Gastroesophageal sphincter (tissue), 4 donors: ENCODE measurements at regions not wholly inside any gene's neighbourhood (a gene's known extent, or its start where the extent isn't known, plus 50 kb on each side); places are given as distances from the start of the nearest gene placed in this dataset.

ENCODE experiments used
- ATAC-seq: fragments of 150-250 bp; one replicate; pipeline ENCODE4 v1.9.1; 2016; ENCODE audit warnings: mild to moderate bottlenecking, moderate library complexity
- H3K27ac ChIP-seq, 4 donors: fragments of 200-600 bp; sonication (generic) in 3 of 4; 1 replicate in 3 of 4; 2 replicates in 1 of 4; pipeline ENCODE4 v1.5.1; 2016 to 2019
- H3K27me3 ChIP-seq: fragments of 200-600 bp; sonication (generic); one replicate; pipeline ENCODE4 v1.5.1; 2019
- H3K36me3 ChIP-seq, 2 donors: fragments of 200-600 bp; sonication (generic); one replicate each; pipeline ENCODE4 v1.5.1; 2019; ENCODE audit warnings: control low read depth in 1 of 2
- H3K4me1 ChIP-seq, 3 donors: fragments of 200-600 bp; sonication (generic); 1 replicate in 2 of 3; 2 replicates in 1 of 3; pipeline ENCODE4 v1.5.1; 2016 to 2019; ENCODE audit warnings: control low read depth in 2 of 3
- H3K4me3 ChIP-seq, 2 donors: fragments of 200-600 bp; sonication (generic); one replicate each; pipeline ENCODE4 v1.5.1; 2019; ENCODE audit warnings: mild to moderate bottlenecking in 1 of 2, moderate library complexity in 1 of 2
- H3K9me3 ChIP-seq, 3 donors: fragments of 200-600 bp; sonication (generic); one replicate each; pipeline ENCODE4 v1.5.1; 2017 to 2019; ENCODE audit warnings: control low read depth in 2 of 3
- EP300 ChIP-seq: sonication (generic); formaldehyde crosslinking; IDR thresholded peaks from one replicate; pipeline ENCODE4 v1.6.1; 2017; ENCODE audit warnings: antibody characterized with exemption, mild to moderate bottlenecking
- POLR2A ChIP-seq, 2 donors: fragments of 450-650 bp; IDR thresholded peaks; one replicate each; pipeline ENCODE4 v1.6.1; 2017; ENCODE audit warnings: antibody characterized with exemption in 2 of 2, mild to moderate bottlenecking in 2 of 2, moderate library complexity in 1 of 2
- POLR2AphosphoS5 ChIP-seq: sonication (generic); formaldehyde crosslinking; IDR thresholded peaks from one replicate; pipeline ENCODE4 v1.6.1; 2017; ENCODE audit warnings: antibody characterized with exemption
- WGBS, 2 donors: methylation state at CpG; one replicate each; pipeline ENCODE4 v1.1.5; 2018; ENCODE audit warnings: low coverage in 1 of 2; 5-methylcytosine and 5-hydroxymethylcytosine counted together
- TF ChIP-seq, protein P1 (sequence below), 4 experiments: fragments of 200-600 bp in 2 of 4; fragments of 450-650 bp in 2 of 4; sonication (generic) in 1 of 4; IDR thresholded peaks; one replicate each; pipeline ENCODE4 v1.5.1; 2017 to 2019; ENCODE audit warnings: antibody characterized with exemption in 4 of 4, mild to moderate bottlenecking in 2 of 4, moderate library complexity in 2 of 4

DNA sequence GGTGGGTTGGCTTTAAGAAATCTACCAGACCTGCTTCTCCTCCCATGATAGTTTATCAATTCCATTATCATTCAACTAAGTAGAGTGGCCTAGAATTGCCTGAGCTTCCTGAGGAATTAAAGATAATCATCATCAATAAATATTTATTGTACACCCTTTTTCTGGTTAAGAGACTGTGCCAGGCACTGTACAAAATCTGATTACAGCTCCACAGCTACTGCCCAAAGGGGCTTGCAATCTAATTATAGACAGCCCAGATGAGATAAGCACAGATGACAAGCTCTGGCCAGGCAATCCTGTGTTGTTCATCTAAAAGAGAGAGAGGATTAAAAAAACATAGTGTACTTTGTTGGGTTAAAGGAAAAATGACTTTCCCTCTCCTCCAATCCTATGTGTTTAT, 586.4 kb downstream of the GATA3 start:
- TF ChIP-seq POLR2A (IDR thresholded peaks at IDR 0.05) (no peak), EP300 (no peak), POLR2AphosphoS5 (no peak)
- TF ChIP-seq, protein P1, sequence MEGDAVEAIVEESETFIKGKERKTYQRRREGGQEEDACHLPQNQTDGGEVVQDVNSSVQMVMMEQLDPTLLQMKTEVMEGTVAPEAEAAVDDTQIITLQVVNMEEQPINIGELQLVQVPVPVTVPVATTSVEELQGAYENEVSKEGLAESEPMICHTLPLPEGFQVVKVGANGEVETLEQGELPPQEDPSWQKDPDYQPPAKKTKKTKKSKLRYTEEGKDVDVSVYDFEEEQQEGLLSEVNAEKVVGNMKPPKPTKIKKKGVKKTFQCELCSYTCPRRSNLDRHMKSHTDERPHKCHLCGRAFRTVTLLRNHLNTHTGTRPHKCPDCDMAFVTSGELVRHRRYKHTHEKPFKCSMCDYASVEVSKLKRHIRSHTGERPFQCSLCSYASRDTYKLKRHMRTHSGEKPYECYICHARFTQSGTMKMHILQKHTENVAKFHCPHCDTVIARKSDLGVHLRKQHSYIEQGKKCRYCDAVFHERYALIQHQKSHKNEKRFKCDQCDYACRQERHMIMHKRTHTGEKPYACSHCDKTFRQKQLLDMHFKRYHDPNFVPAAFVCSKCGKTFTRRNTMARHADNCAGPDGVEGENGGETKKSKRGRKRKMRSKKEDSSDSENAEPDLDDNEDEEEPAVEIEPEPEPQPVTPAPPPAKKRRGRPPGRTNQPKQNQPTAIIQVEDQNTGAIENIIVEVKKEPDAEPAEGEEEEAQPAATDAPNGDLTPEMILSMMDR (IDR thresholded peaks at IDR 0.05), result no peak
- H3K36me3 ChIP-seq, result no peaks in the 10 kb centered on the region
- no peak overlapping the region for H3K4me3 ChIP-seq
- no peak for ATAC-seq
- H3K9me3 ChIP-seq, result no peaks in the 10 kb centered on the region
- H3K27me3 ChIP-seq, result no peaks in the 10 kb centered on the region
- H3K27ac ChIP-seq, result no peak overlapping the region
- no peaks in the 10 kb centered on the region for H3K4me1 ChIP-seq

DNA sequence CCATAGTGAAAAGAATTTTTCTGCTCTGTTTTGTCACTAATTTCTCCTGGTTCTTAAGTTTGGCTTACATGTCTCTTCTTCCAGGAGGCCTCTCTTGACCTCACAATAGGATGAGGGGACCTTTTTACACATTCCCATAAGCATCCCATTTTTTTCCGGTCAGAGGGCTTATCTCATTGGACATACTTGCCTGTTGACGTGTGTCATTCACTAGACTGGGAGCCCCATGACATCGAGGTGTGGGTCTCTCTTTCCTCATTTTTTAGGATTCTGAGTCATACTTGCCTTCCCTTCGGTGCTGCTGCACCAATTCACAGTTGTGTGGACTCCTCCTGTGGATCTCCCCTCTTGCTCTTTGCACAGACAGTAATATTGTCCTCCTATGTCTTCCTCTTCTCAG, 601.8 kb downstream of the GATA3 start:
- 84 to 94% methylated on average over 4 of the region's 4 CpGs for WGBS, 2 donors
- no peaks in the 10 kb centered on the region for H3K27me3 ChIP-seq
- TF ChIP-seq EP300, result no peak
- TF ChIP-seq, protein P1 (IDR thresholded peaks at IDR 0.05), result no peak
- no peak for TF ChIP-seq POLR2A (IDR thresholded peaks at IDR 0.05)
- TF ChIP-seq POLR2AphosphoS5, result no peak

GRCh38 chr10:8659982-8660381, 605.5 kb downstream of the GATA3 start:
- no peaks in the 10 kb centered on the region for H3K4me1 ChIP-seq
- TF ChIP-seq, protein P1 (IDR thresholded peaks at IDR 0.05), result no peak
- TF ChIP-seq POLR2A (IDR thresholded peaks at IDR 0.05) (no peak), POLR2AphosphoS5 (no peak), EP300 (no peak)
- no peak overlapping the region for H3K27ac ChIP-seq
- H3K4me3 ChIP-seq, result no peak overlapping the region
- no peaks in the 10 kb centered on the region for H3K27me3 ChIP-seq
- no peaks in the 10 kb centered on the region for H3K9me3 ChIP-seq
- ATAC-seq, result no peak
- no peaks in the 10 kb centered on the region for H3K36me3 ChIP-seq
- WGBS, 2 donors, result 64 to 66% methylated on average over 2 of the region's 2 CpGs

More for the DNA sequence above, 601.8 kb downstream of the GATA3 start:
- H3K4me3 ChIP-seq, result no peak overlapping the region
- no peaks in the 10 kb centered on the region for H3K36me3 ChIP-seq
- H3K9me3 ChIP-seq, result no peaks in the 10 kb centered on the region
- H3K27ac ChIP-seq, result no peak overlapping the region
- H3K4me1 ChIP-seq, result no peaks in the 10 kb centered on the region
- no peak for ATAC-seq

DNA sequence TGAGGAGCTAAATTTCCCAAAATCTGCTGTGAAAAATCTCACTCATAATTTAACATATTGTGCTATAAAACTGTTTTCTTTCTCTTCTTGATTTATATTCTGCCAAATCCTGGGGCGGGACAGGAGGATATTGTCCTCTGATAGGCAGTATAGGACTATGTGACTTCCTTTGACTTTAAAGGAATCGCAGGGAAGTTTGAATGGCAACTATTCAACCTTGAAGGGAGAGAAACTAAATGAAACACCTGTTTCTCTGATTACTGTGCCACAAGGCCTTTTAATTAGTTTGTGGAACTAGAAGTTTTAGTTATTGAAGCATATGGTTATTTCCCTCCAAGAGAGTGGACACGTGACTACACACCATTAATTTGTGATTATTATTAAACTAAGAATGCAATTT, 607.4 kb downstream of the GATA3 start:
- no peak for ATAC-seq
- Histone ChIP-seq H3K36me3 (no peaks in the 10 kb centered on the region), H3K27me3 (no peaks in the 10 kb centered on the region), H3K27ac (no peak overlapping the region), H3K4me3 (no peak overlapping the region), H3K9me3 (no peaks in the 10 kb centered on the region), H3K4me1 (no peaks in the 10 kb centered on the region)
- no peak for TF ChIP-seq POLR2AphosphoS5
- no peak for TF ChIP-seq POLR2A (IDR thresholded peaks at IDR 0.05)
- TF ChIP-seq EP300, result no peak
- TF ChIP-seq, protein P1 (IDR thresholded peaks at IDR 0.05), result no peak
- 65 to 85% methylated on average over 3 of the region's 3 CpGs for WGBS, 2 donors

DNA sequence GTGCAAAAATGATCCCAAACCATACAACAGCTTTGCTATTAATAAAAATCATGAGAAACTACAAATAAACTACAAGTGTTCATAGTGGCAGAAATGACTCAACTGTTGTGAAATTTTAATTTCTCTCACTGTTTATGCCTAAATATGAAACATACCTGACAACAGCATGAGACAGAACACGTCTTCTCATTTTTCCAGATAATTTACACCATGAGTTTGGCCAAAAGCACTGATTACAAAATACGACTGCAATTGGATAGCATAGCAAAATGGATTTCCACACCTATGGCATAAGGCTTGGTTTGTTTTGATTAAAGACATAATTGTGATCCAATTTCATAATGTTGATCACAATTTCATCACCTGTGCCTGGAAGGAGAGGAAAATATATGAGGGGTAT, 608.6 kb downstream of the GATA3 start:
- no peak for ATAC-seq
- peaks cover 0 to 3% (median 0%) of the 10 kb centered on the region in 3 donors for H3K9me3 ChIP-seq
- no peak for TF ChIP-seq EP300
- TF ChIP-seq POLR2A (IDR thresholded peaks at IDR 0.05), result no peak
- TF ChIP-seq, protein P1 (IDR thresholded peaks at IDR 0.05), result no peak
- no peak for TF ChIP-seq POLR2AphosphoS5
- H3K27me3 ChIP-seq, result no peaks in the 10 kb centered on the region
- H3K4me3 ChIP-seq, result no peak overlapping the region
- 60 to 69% methylated on average over 2 of the region's 2 CpGs for WGBS, 2 donors
- H3K36me3 ChIP-seq, result no peaks in the 10 kb centered on the region
- H3K27ac ChIP-seq, result no peak overlapping the region
- no peaks in the 10 kb centered on the region for H3K4me1 ChIP-seq
